SK-N-SH (cell line): ENCODE measurements at regions not wholly inside any gene's neighbourhood (a gene's known extent, or its start where the extent isn't known, plus 50 kb on each side); places are given as distances from the start of the nearest gene placed in this dataset.

Experiments used
- CTCF ChIA-PET: fragments of 300-600, 350-600 bp; formaldehyde crosslinking; extraction: SDS; loops from one replicate; lab custom pipeline; 2021; lab: Yijun Ruan, JAX
- POLR2A ChIA-PET: fragments of 350-600 bp; sonication (Branson Sonifier 250); formaldehyde crosslinking; extraction: SDS; loops from one replicate; lab custom pipeline; 2020; ENCODE audit warnings: antibody characterized with exemption, inconsistent platforms; lab: Yijun Ruan, JAX
- DNase-seq: peaks from one replicate; pipeline ENCODE4 v3.0.0; 2012
- H2AFZ ChIP-seq: fragments of 200-600 bp; sonication (generic); 2 replicates; pipeline ENCODE4 v1.8.1; 2016; ENCODE audit warnings: antibody characterized with exemption, mild to moderate bottlenecking, low read depth
- H3F3A ChIP-seq: fragments of 200-600 bp; sonication (generic); replicated peaks from 2 replicates; pipeline ENCODE3; 2016; ENCODE audit warnings: antibody characterized with exemption, mild to moderate bottlenecking; ENCODE audit not compliant: insufficient read depth
- H3K27ac ChIP-seq, 2 experiments: fragments of 200-500 bp in 1 of 2; fragments of 200-600 bp in 1 of 2; sonication (Bioruptor generic) in 1 of 2; sonication (generic), shearing (Covaris generic) in 1 of 2; 2 replicates each; pipeline versions ENCODE4 v1.5.1 to v1.6.1; 2014 to 2016; ENCODE audit warnings: low read depth in 2 of 2, inconsistent platforms in 1 of 2, low read length in 1 of 2, mild to moderate bottlenecking in 1 of 2, mixed read lengths in 1 of 2
- H3K27me3 ChIP-seq: fragments of 200-600 bp; sonication (generic), shearing (Covaris generic); 2 replicates; pipeline ENCODE4 v1.6.1; 2016; ENCODE audit warnings: mixed run types; ENCODE audit not compliant: insufficient read depth
- H3K36me3 ChIP-seq, 2 experiments: fragments of 200-500 bp in 1 of 2; fragments of 200-600 bp in 1 of 2; sonication (Bioruptor generic) in 1 of 2; sonication (generic) in 1 of 2; replicated peaks in 1 of 2; 2 replicates each; pipeline versions ENCODE3 to v1.5.1; 2014 to 2016; ENCODE audit warnings: low read length in 1 of 2, mild to moderate bottlenecking in 1 of 2; ENCODE audit not compliant: insufficient read depth in 2 of 2, control insufficient read depth in 1 of 2
- H3K4me1 ChIP-seq, 2 experiments: fragments of 200-500 bp in 1 of 2; fragments of 200-600 bp in 1 of 2; sonication (Bioruptor generic) in 1 of 2; sonication (generic), shearing (Covaris generic) in 1 of 2; 2 replicates each; pipeline versions ENCODE4 v1.5.1 to v1.6.1; 2014 to 2016; ENCODE audit warnings: low read depth in 1 of 2, low read length in 1 of 2, mixed run types in 1 of 2; ENCODE audit not compliant: insufficient read depth in 2 of 2, control insufficient read depth in 1 of 2
- H3K4me2 ChIP-seq: fragments of 200-600 bp; sonication (generic), shearing (Covaris generic); 2 replicates; pipeline ENCODE4 v1.6.1; 2017; ENCODE audit warnings: mixed run types
- H3K4me3 ChIP-seq, 2 experiments: fragments of 200-500 bp in 1 of 2; fragments of 200-600 bp in 1 of 2; sonication (Bioruptor generic) in 1 of 2; sonication (generic), shearing (Covaris generic) in 1 of 2; 2 replicates each; pipeline versions ENCODE4 v1.5.1 to v1.8.1; 2014 to 2016; ENCODE audit warnings: low read depth in 2 of 2, inconsistent platforms in 1 of 2, low read length in 1 of 2, mild to moderate bottlenecking in 1 of 2, mixed read lengths in 1 of 2, moderate library complexity in 1 of 2
- H3K79me2 ChIP-seq: fragments of 200-600 bp; sonication (generic); 2 replicates; pipeline ENCODE4 v1.8.1; 2017; ENCODE audit warnings: mild to moderate bottlenecking; ENCODE audit not compliant: insufficient read depth
- H3K9ac ChIP-seq: fragments of 200-600 bp; sonication (generic); 2 replicates; pipeline ENCODE4 v1.6.1; 2017; ENCODE audit warnings: mixed run types
- H3K9me2 ChIP-seq: fragments of 200-600 bp; sonication (generic); 2 replicates; pipeline ENCODE4 v1.6.1; 2017; ENCODE audit warnings: mixed run types
- H3K9me3 ChIP-seq: fragments of 200-600 bp; sonication (generic); 2 replicates; pipeline ENCODE4 v1.6.1; 2017; ENCODE audit warnings: mixed run types, mild to moderate bottlenecking, moderate library complexity
- H4K20me1 ChIP-seq: fragments of 200-600 bp; sonication (generic); 2 replicates; pipeline ENCODE4 v1.6.1; 2017; ENCODE audit warnings: mild to moderate bottlenecking, mixed run types; ENCODE audit not compliant: insufficient read depth
- CTCF ChIP-seq: fragments of 200-600 bp; sonication (generic); IDR thresholded peaks from 2 replicates; pipeline ENCODE4 v1.6.1; 2017; ENCODE audit warnings: antibody characterized with exemption, mild to moderate bottlenecking, moderate library complexity
- ELF1 ChIP-seq: IDR thresholded peaks from 2 replicates; pipeline ENCODE4 v1.4.0; 2012
- EP300 ChIP-seq, 2 experiments: IDR thresholded peaks; 2 replicates each; pipeline versions ENCODE4 v1.4.0 to v1.6.1; 2012; ENCODE audit warnings: borderline replicate concordance in 1 of 2, low read depth in 1 of 2, low read length in 1 of 2
- FOSL2 ChIP-seq: IDR thresholded peaks from 2 replicates; pipeline ENCODE4 v1.4.0; 2012; ENCODE audit warnings: low read depth, mild to moderate bottlenecking, moderate library complexity, borderline replicate concordance
- FOXM1 ChIP-seq: IDR thresholded peaks from 2 replicates; pipeline ENCODE4 v1.4.0; 2012; ENCODE audit warnings: low read depth, mild to moderate bottlenecking
- JUND ChIP-seq: IDR thresholded peaks from 2 replicates; pipeline ENCODE4 v1.4.0; 2012
- MAX ChIP-seq: IDR thresholded peaks from 2 replicates; pipeline ENCODE4 v1.4.0; 2012; ENCODE audit warnings: low read depth
- MXI1 ChIP-seq: IDR thresholded peaks from 2 replicates; pipeline ENCODE4 v1.6.1; 2012; ENCODE audit warnings: mild to moderate bottlenecking, low read depth, low read length, improper control_type of control experiment
- NFIC ChIP-seq: IDR thresholded peaks from 2 replicates; pipeline ENCODE4 v1.4.0; 2012; ENCODE audit warnings: borderline replicate concordance
- NRF1 ChIP-seq: IDR thresholded peaks from 2 replicates; pipeline ENCODE4 v1.6.1; 2012; ENCODE audit warnings: low read depth, mild to moderate bottlenecking, low read length
- PBX3 ChIP-seq: IDR thresholded peaks from 2 replicates; pipeline ENCODE4; 2012
- POLR2AphosphoS5 ChIP-seq: IDR thresholded peaks from 2 replicates; pipeline ENCODE4 v1.6.1; 2012; ENCODE audit warnings: low read depth, low read length
- RAD21 ChIP-seq: IDR thresholded peaks from 2 replicates; pipeline ENCODE4 v1.6.1; 2012; ENCODE audit warnings: mild to moderate bottlenecking, low read length
- REST ChIP-seq: IDR thresholded peaks from 2 replicates; pipeline ENCODE4 v1.6.1; 2012; ENCODE audit warnings: mild to moderate bottlenecking, low read depth, low read length, moderate library complexity
- RFX5 ChIP-seq: IDR thresholded peaks from 2 replicates; pipeline ENCODE4 v1.6.1; 2012; ENCODE audit warnings: mild to moderate bottlenecking, improper control_type of control experiment, low read length
- SIN3A ChIP-seq: IDR thresholded peaks from 2 replicates; pipeline ENCODE4 v1.6.1; 2012; ENCODE audit warnings: low read depth, mild to moderate bottlenecking, low read length, moderate library complexity, borderline replicate concordance
- TEAD4 ChIP-seq: IDR thresholded peaks from 2 replicates; pipeline ENCODE4 v1.4.0; 2012; ENCODE audit warnings: mild to moderate bottlenecking, borderline replicate concordance; ENCODE audit not compliant: insufficient read depth
- YY1 ChIP-seq: IDR thresholded peaks from 2 replicates; pipeline ENCODE4 v1.4.0; 2012; ENCODE audit warnings: low read depth, mild to moderate bottlenecking
- WGBS: methylation state at CpG from one replicate; pipeline ENCODE4 v1.1.6; 2017; ENCODE audit warnings: low lambda C conversion rate; 5-methylcytosine and 5-hydroxymethylcytosine counted together

GRCh38 chr15:59821286-59821685 lies 132.2 kb upstream of the BNIP2 start:
- Histone ChIP-seq H3K9ac (no peak overlapping the region), H3K4me1 (no peaks in the 10 kb centered on the region), H3K27me3 (0 out of 2 replicates have a peak, but pooled peaks cover 9% of the 10 kb centered on the region), H2AFZ (no peak overlapping the region), H3K9me3 (no peaks in the 10 kb centered on the region), H3K9me2 (no peaks in the 10 kb centered on the region), H3K27ac (no peak overlapping the region), H3K79me2 (no peaks in the 10 kb centered on the region), H3K4me2 (no peak overlapping the region), H4K20me1 (no peaks in the 10 kb centered on the region), H3F3A (no peaks in the 10 kb centered on the region), H3K36me3 (no peaks in the 10 kb centered on the region), H3K4me3 (no peak overlapping the region)
- CTCF ChIA-PET = interaction anchor here (1.0 kb wide), 1 partner anchor 10 kb away, joined by 3 read pairs; no protein-coding TSS in a partner anchor
- WGBS = 16% methylated on average over 1 of the region's 1 CpG
- TF ChIP-seq RAD21 (no peak), CTCF (no peak), YY1 (no peak), FOXM1 (no peak), MAX (no peak), NRF1 (no peak), MXI1 (no peak)
- DNase-seq = no peak
- POLR2A ChIA-PET = no interaction called here

- Histone ChIP-seq H3K4me1 (no peaks in the 10 kb centered on the region), H3K27me3 (peaks cover 10% of the 10 kb centered on the region; the same call in 1 of the 2 replicates), H3K36me3 (no peaks in the 10 kb centered on the region), H3F3A (no peaks in the 10 kb centered on the region), H3K27ac (no peak overlapping the region), H3K9ac (no peak overlapping the region), H3K4me2 (no peak overlapping the region), H3K4me3 (no peak overlapping the region), H4K20me1 (no peaks in the 10 kb centered on the region), H3K9me3 (no peaks in the 10 kb centered on the region), H3K9me2 (no peaks in the 10 kb centered on the region), H2AFZ (no peak overlapping the region), H3K79me2 (no peaks in the 10 kb centered on the region)
- no peak for DNase-seq
- TF ChIP-seq EP300 (IDR thresholded peaks at IDR 0.05; ENCODE audit: borderline replicate concordance in 1 of 2, low read depth in 1 of 2, low read length in 1 of 2) (no peak), JUND (no peak), NFIC (no peak), REST (no peak), ELF1 (no peak), FOXM1 (no peak), FOSL2 (no peak), TEAD4 (no peak), PBX3 (no peak), YY1 (no peak), SIN3A (no peak), NRF1 (no peak), POLR2AphosphoS5 (no peak), RFX5 (no peak)
- ChIA-PET POLR2A (no interaction called here), CTCF (no interaction called here)
- WGBS = 1% methylated on average over 4 of the region's 4 CpGs
These were observed 130.0 kb upstream of the BNIP2 start for GRCh38 chr15:59819092-59819491.
